GM21576 (cell line): ENCODE measurements at regions not wholly inside any gene's neighbourhood (a gene's known extent, or its start where the extent isn't known, plus 50 kb on each side); places are given as distances from the start of the nearest gene placed in this dataset.
A peak's percentile ranks its signal among the peaks of the same experiment; 100 is the strongest.

Source experiments
- ATAC-seq: cut with Tn5 transposase; IDR thresholded peaks from one replicate; pipeline ENCODE4 v1.9.1; 2021; ENCODE audit warnings: mild to moderate bottlenecking, moderate library complexity; ENCODE audit not compliant: unreplicated experiment

- ATAC-seq: no peak
Observed at GRCh38 chr5:124996023-124996763, 249.8 kb upstream of the ZNF608 start.

- ATAC-seq: no peak
Observed at GRCh38 chr5:124996764-124997077, 250.3 kb upstream of the ZNF608 start.

GRCh38 chr5:124997186-124997893 lies 250.9 kb upstream of the ZNF608 start:
- ATAC-seq: no peak

- no peak for ATAC-seq
Observed at GRCh38 chr5:124998520-124998919, 252.1 kb upstream of the ZNF608 start.

- ATAC-seq: no peak
Observed at GRCh38 chr5:125002727-125003598, 256.5 kb upstream of the ZNF608 start.

GRCh38 chr5:125004009-125004408 lies 257.6 kb upstream of the ZNF608 start:
- ATAC-seq: no peak

- peak; percentile 61 for ATAC-seq
Observed at GRCh38 chr5:125005266-125005665, 258.8 kb upstream of the ZNF608 start.

- peak; percentile 66 for ATAC-seq
Observed at GRCh38 chr5:125006011-125006685, 259.7 kb upstream of the ZNF608 start.

GRCh38 chr5:125010356-125010755 lies 263.9 kb upstream of the ZNF608 start:
- ATAC-seq: no peak

GRCh38 chr5:125011014-125011413 lies 264.6 kb upstream of the ZNF608 start:
- ATAC-seq: no peak

GRCh38 chr5:125011419-125011818 lies 265.0 kb upstream of the ZNF608 start:
- no peak for ATAC-seq

- no peak for ATAC-seq
Observed at GRCh38 chr5:125011947-125012346, 265.5 kb upstream of the ZNF608 start.

- ATAC-seq: no peak
Observed at GRCh38 chr5:125012727-125013451, 266.4 kb upstream of the ZNF608 start.

GRCh38 chr5:125014202-125014601 lies 267.8 kb upstream of the ZNF608 start:
- ATAC-seq: no peak

- ATAC-seq: no peak
Observed at GRCh38 chr5:125017796-125018195, 271.4 kb upstream of the ZNF608 start.

- no peak for ATAC-seq
Observed at GRCh38 chr5:125023673-125024072, 277.2 kb upstream of the ZNF608 start.

- no peak for ATAC-seq
Observed at GRCh38 chr5:125026867-125027731, 280.7 kb upstream of the ZNF608 start.

- ATAC-seq: no peak
Observed at GRCh38 chr5:125032286-125032685, 285.8 kb upstream of the ZNF608 start.

- no peak for ATAC-seq
Observed at GRCh38 chr5:125033602-125034001, 287.2 kb upstream of the ZNF608 start.
